DMS 273 treated with DMSO at 0.1 percent for 48 hours (cell line): ENCODE measurements at regions not wholly inside any gene's neighbourhood (a gene's known extent, or its start where the extent isn't known, plus 50 kb on each side); places are given as distances from the start of the nearest gene placed in this dataset.
"Not testable (repeated sequence)": the region's sequence is repeated elsewhere in the genome, so short reads cannot be mapped to it uniquely, and the experiment has no call there.

Experiments used
- DNase-seq: peaks from one replicate; lab custom pipeline; 2025; lab: John Stamatoyannopoulos, UW

DNA sequence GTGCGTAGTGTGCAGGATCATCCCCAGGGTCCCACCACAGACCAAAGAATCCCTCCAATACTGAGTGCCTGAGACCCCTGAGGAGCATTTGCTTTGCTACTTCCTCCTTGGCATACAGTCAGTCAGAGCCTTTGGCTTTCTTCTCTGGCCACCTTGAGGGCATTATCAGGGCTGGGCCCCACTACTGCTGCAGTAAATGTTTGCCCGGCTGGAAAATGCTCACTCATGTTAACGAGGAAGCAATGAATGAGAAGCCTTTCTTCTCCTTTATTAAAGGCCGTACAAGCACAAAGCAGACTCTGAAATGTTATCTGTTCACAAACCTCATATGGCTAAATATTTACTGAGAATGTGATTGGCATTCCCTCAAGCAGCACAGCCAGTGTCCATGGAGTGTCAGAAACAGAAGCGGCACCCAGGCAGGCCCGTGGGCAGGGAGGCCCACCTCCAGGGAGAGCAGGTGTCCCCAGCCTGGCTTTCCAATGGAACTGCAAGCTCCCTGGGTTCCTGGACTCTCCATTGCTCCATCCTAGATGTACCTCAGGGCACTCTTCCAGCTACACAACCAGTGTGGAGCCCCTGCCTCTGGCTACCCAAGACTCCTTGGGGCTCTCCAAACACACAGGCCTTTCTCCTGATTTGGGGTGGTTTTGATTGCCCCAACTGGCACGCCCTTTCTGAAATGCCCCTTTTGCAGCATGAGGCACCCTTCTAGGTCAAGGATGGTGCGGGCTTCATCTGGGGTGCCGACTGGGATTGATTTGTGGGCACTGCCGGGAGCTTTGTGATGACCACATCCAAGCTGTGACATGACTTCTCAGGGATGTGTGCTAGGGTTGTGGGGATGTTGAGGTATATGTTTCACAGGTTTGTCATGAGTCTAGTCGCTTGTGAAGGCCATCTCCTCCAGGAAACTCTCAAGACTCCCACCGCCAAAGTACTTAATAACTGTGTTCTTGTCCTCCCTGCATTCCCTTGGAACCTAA, 195.6 kb downstream of the FAM43A start:
- DNase-seq = peak; percentile 90

DNA sequence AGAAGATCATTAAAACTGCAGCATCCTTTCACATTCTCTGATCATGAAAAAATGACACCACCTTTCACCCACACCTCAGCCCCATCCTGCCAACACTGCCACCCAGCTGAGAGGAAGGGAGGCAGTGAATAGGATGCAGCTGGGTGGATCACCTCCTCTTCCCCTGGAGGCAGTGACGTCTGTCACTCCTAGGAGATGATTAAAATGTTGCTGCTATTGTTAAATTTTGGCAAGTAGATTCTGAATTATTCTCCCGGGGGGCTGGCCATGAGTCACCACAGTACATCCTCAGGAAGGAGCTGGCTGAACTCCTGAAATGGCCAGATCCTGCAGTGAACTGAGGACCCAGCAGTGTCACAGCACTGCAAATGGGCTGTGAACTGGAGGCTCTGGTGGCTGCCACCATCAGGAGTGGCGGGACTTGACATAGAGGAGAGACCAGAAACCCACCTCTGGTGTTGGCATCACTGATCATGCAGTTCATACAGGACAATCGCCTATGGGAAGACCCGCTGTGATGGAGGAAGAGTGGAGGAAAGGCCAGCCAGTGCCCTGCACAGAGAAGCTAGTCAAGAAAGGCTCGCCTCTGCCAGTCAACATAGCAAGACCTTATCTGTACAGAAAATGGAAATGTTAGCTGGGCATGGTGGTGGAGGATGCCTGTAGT, 199.1 kb downstream of the FAM43A start:
- DNase-seq = no peak

GRCh38 chr3:194885766-194886165, 200.1 kb downstream of the FAM43A start:
- DNase-seq = no peak

DNA sequence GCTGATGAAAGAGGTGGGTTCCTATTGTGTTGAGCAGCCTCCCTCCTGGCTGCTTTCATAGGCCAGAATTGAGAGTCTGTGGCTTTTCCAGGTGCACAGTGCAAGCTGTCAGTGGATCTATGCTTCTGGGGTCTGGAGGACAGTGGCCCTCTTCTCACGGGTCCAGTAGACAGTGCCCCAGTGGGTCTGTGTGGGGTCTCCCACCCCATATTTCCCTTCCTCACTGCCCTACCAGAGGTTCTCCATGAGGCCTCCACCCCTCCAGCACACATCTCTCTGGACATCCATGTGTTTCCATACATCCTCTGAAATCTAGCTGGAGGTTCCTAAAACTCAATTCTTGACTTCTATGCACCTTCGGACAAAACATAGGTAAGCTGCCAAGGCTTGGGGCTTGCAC, 201.2 kb downstream of the FAM43A start:
- DNase-seq = no peak

- not testable (repeated sequence) for DNase-seq
These were observed 202.4 kb downstream of the FAM43A start for GRCh38 chr3:194888062-194888461.

DNA sequence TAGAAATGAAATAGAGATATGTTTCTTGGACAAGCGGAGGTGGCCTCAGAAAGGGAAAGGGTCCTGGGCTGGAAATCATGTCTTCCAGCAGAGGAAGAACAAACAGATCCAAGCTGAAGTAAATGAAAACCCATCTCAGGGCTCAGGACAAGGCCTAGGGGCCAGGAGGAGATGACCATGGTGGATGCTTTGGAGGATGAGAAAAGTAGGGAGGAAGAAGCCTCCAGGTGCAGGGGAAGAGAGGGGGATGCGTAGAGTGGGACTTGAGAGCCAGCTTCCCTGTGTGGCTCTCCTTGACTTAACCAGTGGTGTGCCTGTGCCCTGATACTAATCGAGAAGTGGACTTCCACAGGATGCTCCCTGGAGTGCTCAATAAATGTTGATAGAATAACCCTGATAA, 203.2 kb downstream of the FAM43A start:
- no peak for DNase-seq

GRCh38 chr3:194890091-194890490, 204.4 kb downstream of the FAM43A start:
- DNase-seq = no peak

DNA sequence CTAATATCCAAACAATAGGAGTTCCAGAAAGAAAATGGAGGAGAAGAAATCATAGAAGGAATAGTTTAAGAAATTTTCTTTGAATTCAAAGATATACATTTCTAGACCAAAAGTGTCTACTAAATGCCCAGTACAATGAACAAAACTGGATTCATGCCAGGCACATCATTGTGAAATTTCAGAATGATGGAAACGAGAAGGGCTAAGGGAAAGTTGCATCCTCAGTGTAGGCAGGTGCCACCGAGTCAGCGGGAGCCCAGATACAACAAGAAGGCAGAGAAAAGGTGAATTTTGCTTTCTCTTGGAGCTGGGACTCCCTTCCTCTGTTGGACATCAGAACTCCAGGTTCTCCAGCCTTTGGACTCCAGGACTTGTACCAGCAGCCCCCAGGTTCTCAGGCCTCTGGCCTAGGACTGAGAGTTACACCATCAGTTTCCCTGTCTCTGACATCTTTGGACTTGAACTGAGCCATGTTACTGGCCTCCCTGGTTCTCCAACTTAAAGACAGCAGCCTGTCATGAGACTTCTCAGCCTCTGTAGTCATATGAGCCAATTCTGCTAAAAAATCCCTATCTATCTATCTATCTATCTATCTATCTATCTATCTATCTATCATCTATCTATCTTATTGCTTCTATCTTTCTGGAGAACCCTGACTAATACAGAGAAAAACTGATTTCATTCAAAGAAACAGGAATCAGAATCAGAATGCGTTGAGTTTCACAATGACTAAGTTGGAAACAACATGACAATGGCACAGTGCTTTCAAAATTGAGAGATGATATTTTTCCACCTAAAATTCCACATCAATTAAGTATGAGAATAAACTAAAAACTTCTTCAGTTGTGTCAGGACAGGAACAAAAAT, 207.7 kb downstream of the FAM43A start:
- DNase-seq = no peak

DNA sequence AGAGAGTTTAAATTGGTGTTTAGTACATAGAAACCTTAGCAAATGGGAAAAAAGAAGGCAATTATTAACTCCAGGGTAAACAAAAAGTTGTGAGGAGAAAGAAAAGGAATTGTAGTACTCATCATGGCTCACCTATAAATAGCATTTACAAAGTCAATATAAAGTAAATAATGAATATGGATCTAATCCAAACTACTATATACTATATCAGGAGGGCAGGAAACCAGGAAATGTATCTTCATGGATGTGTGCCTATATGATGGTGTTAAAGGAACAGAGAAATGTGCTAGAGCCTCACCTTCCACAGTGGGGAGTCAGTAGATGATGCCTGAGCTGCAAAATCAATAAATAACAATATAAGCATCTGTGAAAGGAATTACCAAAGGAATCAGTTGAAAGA, 208.9 kb downstream of the FAM43A start:
- no peak for DNase-seq

- no peak for DNase-seq
These were observed 215.3 kb downstream of the FAM43A start for GRCh38 chr3:194900854-194901522.

GRCh38 chr3:194903447-194903846, 217.8 kb downstream of the FAM43A start:
- DNase-seq = not testable (repeated sequence)

DNA sequence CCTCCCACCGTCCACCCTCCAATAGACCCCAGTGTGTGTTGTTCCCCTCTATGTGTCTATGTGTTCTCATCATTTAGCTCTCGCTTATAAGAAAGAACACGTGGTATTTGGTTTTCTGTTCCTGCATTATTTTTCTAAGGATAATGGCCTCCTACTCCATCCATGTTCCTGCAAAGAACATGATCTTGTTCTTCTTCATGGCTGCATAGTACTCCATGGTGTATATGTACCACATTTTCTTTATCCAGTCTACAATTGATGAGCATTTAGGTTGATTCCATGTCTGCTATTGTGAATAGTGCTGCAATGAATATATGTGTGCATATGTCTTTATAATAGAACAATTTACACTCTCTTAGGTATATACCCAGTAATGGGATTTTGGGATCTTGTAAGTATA, 219.3 kb downstream of the FAM43A start:
- not testable (repeated sequence) for DNase-seq

DNA sequence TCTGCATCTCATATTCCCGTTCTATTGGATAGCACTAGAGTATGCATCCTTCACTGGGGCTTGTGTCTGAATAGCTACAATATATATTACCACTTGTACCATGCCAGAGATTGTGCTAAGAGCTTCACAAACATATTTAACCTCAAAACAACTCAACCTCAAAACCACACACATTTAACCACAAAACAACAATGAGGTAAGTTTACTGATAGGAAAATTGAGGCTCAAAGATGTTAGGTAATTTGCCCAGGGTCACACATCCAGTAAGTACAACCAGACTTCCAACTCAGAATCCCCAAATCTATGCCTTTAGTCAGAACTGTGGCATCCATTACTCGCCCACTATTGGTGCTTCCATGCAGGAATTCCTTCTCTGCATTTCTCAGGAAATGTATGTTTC, 220.0 kb downstream of the FAM43A start:
- no peak for DNase-seq

DNA sequence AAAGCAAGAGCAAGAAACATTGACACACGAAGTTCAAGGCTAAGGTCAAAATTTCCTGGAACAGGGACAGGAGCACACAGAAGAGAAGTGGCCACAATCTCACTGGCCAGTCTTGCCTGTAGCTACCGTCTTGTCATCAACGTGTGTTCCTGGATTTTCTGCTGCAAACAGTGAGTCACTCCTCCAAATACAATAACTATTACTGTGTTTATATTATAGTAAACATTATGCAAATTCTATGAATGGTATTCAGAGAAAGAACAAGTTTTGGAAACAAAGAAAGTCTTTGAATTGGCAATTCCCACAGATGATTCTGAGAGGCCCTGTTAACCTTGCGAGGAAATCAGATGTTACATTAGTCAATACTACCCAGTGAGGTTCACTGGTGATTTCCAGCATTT, 220.5 kb downstream of the FAM43A start:
- DNase-seq = no peak

GRCh38 chr3:194906970-194907629, 221.4 kb downstream of the FAM43A start:
- DNase-seq = no peak

GRCh38 chr3:194907811-194908210, 222.1 kb downstream of the FAM43A start:
- no peak for DNase-seq

- DNase-seq = no peak
These were observed 222.8 kb downstream of the FAM43A start for GRCh38 chr3:194908496-194908895.

DNA sequence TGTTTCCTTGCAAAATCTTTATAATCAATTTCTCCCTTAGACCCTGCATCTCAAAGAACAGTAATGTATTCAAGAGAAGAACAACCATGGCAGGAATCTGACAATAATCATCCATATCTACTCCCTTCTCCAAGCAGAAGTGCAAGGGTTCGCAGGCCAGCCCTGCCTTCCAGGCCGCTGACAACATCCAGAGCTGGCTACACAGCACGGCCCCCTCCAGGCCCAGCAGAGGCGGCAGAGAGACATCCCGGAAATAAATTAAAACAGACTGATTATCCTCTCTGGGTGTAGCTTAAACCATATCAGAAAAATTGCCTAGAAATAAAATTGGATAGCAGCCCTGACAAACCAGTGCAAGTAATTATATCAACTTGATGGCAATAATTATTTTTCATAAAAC, 223.3 kb downstream of the FAM43A start:
- no peak for DNase-seq

- peak; percentile 87 for DNase-seq
These were observed 224.8 kb downstream of the FAM43A start for GRCh38 chr3:194910414-194910984.

DNA sequence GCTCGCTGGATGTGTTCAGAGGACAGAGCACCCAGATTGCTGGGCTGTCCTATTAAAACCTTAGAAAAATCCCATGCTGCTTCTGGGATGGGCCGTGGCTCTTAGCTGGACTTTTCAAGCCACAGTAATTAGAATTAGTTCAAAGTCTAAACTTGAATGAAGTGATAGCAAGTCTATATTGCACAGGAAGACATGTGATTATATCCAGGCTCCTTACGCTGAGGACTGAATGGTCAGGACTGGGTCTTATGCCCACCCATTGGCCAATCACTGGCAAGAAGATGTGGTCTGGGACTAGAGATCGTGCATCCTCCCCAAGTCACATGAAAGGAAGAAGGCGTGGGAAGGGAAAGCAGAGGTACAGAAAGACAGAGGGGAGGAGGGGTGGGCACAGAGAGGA, 227.6 kb downstream of the FAM43A start:
- DNase-seq = no peak

DNA sequence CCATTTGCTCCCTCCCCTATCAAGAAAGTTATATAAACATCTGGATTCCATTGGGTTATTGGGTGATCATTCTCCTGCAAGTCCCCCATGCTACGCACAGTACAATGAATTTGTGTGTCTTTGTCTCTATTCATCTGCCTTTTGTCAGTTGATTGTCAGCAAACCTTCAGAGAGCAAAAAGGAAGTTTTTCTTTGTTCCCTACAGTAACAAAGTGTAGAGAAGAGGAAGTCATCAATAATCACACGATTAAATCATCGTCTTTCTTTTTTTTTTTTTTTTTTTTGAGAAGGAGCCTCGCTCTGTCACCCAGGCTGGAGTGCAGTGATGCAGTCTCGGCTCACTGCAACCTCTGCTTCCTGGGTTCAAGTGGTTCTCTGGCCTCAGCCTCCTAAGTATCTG, 239.2 kb downstream of the FAM43A start:
- not testable (repeated sequence) for DNase-seq
